Erythroblast (primary cell): ENCODE measurements at regions not wholly inside any gene's neighbourhood (a gene's known extent, or its start where the extent isn't known, plus 50 kb on each side); places are given as distances from the start of the nearest gene placed in this dataset.

Source experiments
- GATA1 ChIP-seq: IDR thresholded peaks from 2 replicates; pipeline ENCODE4 v1.6.1; 2011; ENCODE audit warnings: low read depth, mild to moderate bottlenecking, control low read depth, low read length, moderate library complexity
- POLR2A ChIP-seq: IDR thresholded peaks from 2 replicates; pipeline ENCODE4 v1.6.1; 2011; ENCODE audit warnings: mild to moderate bottlenecking, low read length

DNA sequence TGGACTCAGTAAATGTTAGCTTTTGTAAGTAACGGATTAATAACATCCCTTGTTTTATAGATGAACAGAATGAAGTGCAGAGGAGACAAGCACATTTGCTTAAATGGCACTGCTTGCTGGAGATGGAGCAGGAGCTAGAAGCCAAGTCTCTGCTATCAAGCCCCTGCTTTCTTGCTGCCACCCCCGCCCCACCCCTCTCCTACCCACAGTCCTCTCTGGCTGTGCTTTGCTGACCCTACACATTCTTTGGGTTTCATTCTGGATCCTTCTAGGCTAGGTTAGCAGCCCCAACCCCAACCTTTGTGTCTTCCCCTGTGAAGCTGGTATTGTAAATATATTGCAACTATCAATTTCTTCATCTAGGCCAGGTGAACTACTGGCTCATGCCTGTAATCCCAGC is 77.5 kb upstream of the CAPZB start:
- TF ChIP-seq POLR2A = no peak
- TF ChIP-seq GATA1 = no peak
